SH-SY5Y (cell line): ENCODE measurements at regions not wholly inside any gene's neighbourhood (a gene's known extent, or its start where the extent isn't known, plus 50 kb on each side); places are given as distances from the start of the nearest gene placed in this dataset.

Experiments used
- GATA2 ChIP-seq: IDR thresholded peaks from 2 replicates; pipeline ENCODE4 v1.6.1; 2011; ENCODE audit warnings: mild to moderate bottlenecking, low read depth, low read length
- GATA3 ChIP-seq: IDR thresholded peaks from 2 replicates; pipeline ENCODE4 v1.6.1; 2011; ENCODE audit warnings: low read depth, mild to moderate bottlenecking, low read length, moderate library complexity

DNA sequence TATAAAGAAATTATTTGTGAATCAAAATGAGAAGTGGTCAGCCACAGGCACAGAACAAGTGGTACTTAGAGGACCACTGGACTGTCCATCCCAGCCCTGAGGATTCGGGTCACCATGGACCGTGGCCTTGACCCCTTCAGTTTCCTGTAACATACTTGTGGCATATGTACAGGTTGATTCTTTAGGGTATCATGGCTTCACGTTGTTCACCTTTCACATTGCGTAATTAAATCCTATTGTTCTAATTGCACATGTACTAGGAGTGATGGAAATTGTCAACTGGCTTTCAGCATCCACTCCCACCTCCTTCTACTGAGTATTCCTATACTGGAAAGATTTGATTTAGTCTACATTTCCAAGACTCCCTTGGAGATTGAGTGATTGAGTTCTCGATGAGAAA lies 148.3 kb upstream of the GJB5 start:
- TF ChIP-seq GATA2, result no peak
- TF ChIP-seq GATA3, result no peak

DNA sequence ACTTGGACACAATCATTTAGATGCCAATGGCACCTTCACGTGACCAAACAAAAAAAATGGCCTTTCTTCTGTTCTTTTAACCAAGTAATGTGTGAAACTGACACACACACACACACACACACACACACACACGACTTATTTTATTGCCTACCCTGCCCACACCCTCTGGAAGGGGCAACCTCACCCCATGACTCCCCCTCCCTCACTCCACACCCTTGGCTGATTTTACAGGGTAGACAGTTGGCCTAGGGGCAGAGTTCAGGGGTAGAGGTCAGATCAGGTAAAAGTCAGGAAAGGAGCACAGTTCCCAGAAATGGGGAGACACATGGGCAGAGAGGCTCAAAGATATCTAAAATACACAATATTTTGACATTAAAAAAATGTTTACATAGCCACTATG lies 144.8 kb upstream of the GJB5 start:
- TF ChIP-seq GATA3, result no peak
- TF ChIP-seq GATA2, result no peak

DNA sequence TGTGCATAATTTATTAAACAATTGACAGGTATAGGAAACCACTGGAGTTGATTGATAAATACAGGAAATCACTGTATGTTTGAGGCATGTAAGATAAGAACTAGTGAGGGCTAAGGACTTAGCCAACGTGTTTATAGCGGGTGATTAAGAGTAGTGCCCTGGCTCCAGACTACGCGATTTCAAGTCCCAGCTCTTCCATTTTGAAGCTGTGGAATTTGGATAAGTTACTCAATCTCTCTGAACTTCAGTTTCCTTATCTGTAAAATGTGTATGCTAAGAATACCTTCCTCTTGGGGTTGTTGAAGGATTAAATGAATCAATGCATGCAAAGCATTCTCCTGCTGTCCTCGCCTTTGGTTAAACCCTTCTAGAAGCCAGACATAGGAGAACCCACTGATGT lies 143.3 kb upstream of the GJB5 start:
- TF ChIP-seq GATA2 (no peak), GATA3 (no peak)

DNA sequence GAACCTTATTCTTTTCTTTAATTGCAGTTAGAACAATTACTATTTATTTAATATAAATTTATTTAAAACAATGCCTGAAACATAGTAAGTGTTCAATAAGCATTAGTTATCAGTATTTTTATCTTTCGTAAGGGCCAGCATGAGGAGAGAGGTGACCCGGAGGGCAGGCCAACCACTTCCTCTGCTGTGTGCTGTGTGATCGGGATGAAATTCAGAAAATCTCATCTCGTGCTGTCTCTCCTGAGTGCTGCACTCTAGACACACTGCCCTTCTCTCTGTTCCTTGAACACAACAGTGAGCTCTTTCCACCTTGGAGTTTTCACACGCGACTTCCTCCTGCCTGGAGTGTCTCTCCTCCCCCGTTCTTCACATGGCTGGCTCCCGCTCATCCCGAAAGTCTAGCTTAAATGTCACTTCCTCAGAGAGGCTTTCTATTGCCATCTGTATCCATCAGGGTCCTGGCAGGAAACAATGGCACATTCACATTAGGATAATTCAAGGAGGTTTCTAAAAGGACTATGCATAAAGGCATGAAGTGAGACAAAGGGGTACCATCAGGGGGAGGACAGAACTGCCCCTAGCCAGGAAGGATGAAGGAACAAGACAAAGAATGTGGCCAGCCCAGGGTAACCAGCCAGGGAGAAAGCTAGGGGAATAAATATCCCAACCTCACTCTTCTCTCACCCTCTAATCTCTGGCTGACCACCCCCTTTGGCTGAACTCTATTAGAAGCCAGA lies 142.6 kb upstream of the GJB5 start:
- TF ChIP-seq GATA3, result no peak
- no peak for TF ChIP-seq GATA2

DNA sequence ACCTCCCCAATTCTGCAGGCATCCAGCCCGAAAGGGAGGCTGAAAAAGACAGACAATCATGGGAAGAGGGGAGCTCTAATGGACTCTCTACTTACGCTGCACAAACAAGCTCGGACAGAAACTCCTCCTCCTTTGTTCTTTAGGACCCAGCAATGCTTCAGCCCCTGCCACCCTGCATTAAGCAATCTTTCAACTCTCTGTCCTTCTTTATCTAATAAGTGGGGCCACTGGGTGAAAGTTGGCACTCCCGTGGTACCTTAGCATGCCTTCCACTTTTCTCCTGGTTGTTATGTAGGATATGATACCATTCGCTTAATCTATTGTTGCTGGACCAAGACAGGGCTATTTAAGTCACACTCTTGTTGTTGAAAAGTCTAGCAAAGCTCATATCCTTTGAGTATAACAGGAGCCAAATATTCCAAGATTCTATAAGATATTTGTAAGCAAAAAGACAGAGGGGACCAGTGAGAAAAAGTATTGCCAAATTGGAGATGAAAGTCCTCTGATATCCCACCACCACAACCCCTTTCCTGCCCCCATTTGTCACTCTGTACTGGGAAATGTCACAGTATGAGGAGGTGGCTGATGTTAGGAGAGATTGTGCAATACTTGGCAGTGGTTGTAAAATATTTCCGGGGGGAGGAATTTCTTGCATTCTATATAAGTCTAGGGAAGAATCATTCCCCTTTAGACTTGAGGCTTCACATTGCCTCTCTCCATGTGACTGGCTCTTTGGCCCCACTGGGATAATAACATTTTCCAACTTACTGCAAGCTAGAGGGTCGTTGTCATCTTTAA lies 137.3 kb upstream of the GJB5 start:
- TF ChIP-seq GATA3, result no peak
- no peak for TF ChIP-seq GATA2

DNA sequence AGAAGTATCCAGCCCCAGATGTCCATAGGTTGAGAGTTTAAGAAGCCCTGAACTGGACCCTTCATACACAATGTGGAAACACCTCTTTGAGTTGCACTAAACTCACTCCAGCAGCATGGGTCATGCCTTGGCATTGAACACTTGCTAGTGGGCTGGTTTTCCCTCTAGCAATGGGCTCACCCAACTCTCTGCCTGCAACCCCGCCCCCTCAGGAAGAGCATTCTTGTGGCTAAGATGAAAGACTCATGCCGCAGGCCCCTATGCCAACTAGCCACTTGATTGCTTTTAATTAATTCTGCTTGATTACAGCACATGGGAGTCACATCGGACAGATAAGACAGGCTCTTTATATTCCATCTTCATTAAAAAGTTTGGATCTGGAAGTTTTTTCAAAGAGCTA lies 136.5 kb upstream of the GJB5 start:
- TF ChIP-seq GATA3, result no peak
- TF ChIP-seq GATA2, result no peak

DNA sequence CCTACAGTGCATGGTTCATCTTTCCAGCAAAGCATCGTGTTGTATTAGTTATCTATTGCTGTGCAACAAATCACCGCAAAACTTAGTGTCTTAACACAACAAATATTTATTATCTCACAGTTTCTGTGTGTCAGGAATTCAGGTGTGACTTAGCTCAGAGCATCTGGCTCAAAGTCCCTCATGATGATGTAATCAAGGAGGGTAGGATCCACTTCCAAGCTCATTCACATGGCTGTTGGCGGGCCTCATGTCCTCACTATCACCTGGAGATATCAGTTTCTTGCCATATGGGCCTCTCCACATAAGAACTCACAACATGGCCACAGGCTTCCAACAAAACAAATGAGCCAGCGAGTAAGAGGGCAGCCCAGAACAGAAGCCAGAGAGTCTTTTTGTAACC lies 135.6 kb upstream of the GJB5 start:
- TF ChIP-seq GATA2, result no peak
- no peak for TF ChIP-seq GATA3

DNA sequence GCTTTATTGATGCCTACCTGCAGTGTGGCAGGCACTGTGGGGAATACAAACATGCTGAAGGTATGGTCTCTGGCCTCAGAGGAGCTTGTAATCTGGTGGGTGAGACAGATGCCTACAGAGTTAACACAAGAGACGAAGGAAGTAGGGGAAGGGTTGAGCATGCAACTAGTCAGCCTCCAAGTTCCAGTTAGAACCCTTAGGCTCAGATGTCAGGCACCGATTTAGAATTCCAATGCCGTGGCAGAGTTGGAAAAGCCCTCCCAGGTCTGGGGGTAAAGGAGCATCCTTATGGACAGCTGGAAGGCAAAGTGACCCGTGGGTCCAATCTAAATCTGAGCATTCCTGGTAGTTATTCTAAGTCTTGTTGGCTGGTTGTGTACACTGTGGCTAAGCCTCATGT lies 132.9 kb upstream of the GJB5 start:
- TF ChIP-seq GATA3, result no peak

DNA sequence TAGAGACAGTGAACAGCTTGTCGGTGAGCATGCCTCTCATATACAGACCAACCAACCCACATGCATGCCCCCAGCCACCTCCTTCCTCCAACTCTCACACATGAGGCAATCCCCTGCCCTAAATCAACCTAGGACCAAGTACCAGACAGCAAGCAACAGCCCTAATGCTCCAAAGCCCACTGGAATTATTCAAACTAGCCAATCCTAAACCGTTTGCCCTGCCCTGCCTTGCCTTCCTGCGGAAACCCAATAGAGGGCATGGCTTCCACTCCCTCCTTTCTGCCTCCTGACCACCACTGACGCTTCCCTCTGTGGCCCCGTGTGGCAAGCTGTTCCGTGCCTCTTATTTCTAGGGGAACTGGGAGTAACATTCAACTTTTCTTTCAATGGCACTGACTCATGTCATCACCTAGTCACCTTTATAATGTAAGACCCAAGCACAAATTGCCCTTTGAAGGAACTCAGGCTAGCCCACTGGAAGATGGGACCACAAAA lies 129.3 kb upstream of the GJB5 start:
- TF ChIP-seq GATA2 (no peak), GATA3 (no peak)

DNA sequence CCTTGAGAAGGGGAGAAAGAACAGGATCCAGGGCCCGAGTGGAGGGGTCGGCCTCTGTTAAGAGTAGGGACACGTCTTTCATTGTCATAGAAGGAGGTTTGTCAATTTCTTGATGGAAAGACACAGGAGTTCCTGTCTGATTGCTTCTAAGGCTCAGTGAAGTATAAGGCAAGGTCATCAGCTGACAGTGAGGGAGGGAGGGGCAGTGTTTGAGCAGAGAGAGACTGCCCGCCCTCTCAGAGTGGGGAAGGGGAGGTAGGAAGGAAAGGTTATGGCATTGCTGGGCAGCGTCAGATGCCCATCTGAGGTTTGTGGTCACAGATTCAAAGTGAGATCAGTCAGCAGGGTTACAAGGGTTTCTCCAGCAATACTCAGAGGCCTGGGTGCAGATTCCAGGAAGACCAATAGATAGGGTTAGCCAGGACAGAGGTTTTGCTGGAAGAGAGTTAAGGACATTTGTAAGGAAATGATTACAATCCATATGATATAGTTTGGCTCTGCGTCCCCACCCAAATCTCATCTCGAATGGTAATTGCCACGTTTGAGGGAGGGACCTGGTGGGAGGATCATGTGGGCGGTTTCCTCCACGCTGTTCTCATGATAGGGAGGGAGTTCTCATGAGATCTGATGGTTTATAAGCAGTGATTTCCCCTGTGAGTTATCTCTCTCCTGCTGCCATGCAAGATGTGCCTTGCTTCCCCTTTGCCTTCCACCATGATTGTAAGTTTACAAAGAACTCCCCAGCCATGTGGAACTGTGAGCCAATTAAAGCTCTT lies 127.2 kb upstream of the GJB5 start:
- TF ChIP-seq GATA3 (no peak), GATA2 (no peak)

DNA sequence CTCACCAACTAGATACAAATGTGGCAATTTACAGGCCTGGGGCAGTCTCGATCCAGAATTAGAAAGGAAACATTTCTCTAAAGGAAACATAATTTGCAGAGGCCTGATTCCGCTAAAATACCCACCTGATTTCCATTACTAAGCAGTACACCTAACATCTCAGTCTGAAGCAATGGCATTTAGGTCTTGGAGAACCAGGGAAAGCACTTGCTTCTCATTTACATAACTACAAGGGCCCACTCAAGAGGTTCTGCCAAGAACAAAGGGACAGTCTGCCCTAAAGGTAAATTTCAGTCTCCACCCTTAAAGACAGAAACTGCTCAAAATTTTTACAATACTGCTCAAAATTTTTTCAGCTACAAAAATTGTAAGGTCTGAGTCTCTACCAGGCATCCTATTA lies 123.7 kb upstream of the GJB5 start:
- TF ChIP-seq GATA2, result no peak
- no peak for TF ChIP-seq GATA3

DNA sequence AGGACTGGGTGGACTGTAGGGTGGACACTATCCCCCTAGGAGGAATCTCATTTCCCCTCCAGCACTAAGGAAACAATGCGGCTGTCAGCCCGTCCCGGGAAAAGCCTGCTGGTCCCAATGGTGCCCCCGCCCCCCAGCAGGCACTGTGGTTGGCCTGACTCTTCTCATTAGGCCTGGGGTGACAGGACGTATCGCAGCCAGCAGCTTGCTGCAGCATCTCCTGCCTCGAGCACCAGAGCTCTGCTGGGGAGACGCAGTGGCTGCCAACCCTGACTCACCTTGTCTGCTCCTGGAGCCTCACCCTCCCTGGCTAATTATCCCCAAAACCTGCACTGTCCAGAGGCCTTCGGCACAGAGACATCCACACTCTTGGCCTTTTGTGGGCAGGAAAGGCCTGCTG lies 115.1 kb upstream of the GJB5 start:
- TF ChIP-seq GATA3 (no peak), GATA2 (no peak)

DNA sequence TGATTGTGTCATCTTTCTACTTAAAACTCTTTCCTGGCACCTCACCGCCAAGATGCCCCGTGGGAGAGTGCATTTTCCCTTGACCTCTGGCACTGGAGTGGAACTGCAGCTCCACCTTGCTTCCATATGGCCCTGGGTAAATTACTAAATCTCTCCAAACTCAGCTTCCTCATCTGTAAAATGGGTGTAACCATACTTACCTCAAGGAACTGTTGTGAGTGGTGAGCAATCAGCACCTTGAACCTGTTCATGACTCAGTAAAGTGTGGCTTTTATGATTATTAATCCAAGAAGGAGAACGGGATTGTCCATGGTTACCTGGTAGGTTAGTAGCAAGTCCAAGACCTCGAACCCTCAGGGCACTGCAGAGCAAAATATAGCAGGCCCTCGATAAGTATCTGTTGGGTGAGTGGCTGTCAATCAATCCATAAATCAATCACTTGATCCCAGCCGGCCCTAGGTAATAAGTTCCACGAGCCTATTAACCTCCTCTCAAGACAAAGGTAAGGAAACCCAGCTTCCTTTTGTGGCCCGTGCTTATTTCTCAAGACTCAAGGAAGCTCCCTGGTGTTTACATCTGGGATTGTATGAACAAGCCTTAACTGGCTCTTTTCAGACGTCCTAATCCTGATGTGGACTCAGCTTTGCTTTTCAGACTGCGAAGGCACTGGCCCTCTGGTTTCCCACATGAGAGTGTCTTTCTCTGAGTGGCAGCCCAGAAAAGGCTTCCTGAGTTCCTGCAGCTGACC lies 114.0 kb upstream of the GJB5 start:
- no peak for TF ChIP-seq GATA2
- TF ChIP-seq GATA3, result no peak

DNA sequence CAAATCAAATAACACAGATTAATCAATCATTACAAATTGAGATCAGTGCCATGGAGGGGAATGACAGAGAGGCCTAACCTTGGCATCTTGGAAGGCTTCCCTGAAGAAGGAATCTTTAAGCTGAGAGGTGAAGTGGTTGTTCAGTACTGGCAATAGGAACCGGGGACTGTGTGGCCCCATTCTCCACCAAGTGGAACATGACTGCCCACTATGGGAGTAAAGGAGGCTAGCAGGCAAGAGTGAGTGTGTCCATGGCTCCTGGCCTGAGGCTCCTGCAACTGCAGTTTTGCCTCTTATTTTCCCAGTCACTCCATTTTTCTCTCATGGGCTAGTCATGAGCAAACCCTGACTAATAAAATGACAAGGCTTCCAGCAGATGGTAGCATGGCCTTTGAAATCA lies 112.2 kb upstream of the GJB5 start:
- TF ChIP-seq GATA2 (no peak), GATA3 (no peak)
